Skeletal muscle tissue (tissue), 3 donors: ENCODE measurements at regions not wholly inside any gene's neighbourhood (a gene's known extent, or its start where the extent isn't known, plus 50 kb on each side); places are given as distances from the start of the nearest gene placed in this dataset.

ENCODE experiments used
- H3K27ac ChIP-seq: one replicate; pipeline ENCODE4 v1.7.0; 2013; ENCODE audit warnings: mild to moderate bottlenecking, low read depth, low read length, inconsistent platforms
- H3K27me3 ChIP-seq, 3 donors: one replicate each; pipeline ENCODE4 v1.7.0; 2013; ENCODE audit warnings: low read length in 3 of 3; ENCODE audit not compliant: control insufficient read depth in 3 of 3, insufficient read depth in 3 of 3
- H3K36me3 ChIP-seq, 3 donors: one replicate each; pipeline ENCODE4 v1.7.0; 2013; ENCODE audit warnings: low read length in 3 of 3; ENCODE audit not compliant: control insufficient read depth in 3 of 3, insufficient read depth in 3 of 3
- H3K4me1 ChIP-seq, 3 donors: one replicate each; pipeline ENCODE4 v1.7.0; 2013; ENCODE audit warnings: low read length in 3 of 3, mild to moderate bottlenecking in 3 of 3; ENCODE audit not compliant: control insufficient read depth in 3 of 3, insufficient read depth in 3 of 3
- H3K4me3 ChIP-seq, 3 donors: one replicate each; pipeline ENCODE4 v1.7.0; 2013; ENCODE audit warnings: low read length in 3 of 3
- H3K9ac ChIP-seq, 3 donors: one replicate each; pipeline ENCODE4 v1.7.0; 2013; ENCODE audit warnings: low read length in 3 of 3, mild to moderate bottlenecking in 3 of 3, moderate library complexity in 2 of 3, low read depth in 1 of 3
- H3K9me3 ChIP-seq, 3 donors: one replicate each; pipeline ENCODE4 v1.7.0; 2013; ENCODE audit warnings: low read length in 3 of 3; ENCODE audit not compliant: control insufficient read depth in 3 of 3
- donor health status: Osteomylitis.

- Histone ChIP-seq H3K4me3 (no peak overlapping the region), H3K27me3 (no peaks in the 10 kb centered on the region), H3K9ac (no peak overlapping the region), H3K27ac (no peak overlapping the region), H3K36me3 (no peaks in the 10 kb centered on the region), H3K4me1 (no peaks in the 10 kb centered on the region), H3K9me3 (no peaks in the 10 kb centered on the region)
Observed at GRCh38 chr13:74646091-74646490, 511.9 kb upstream of the KLF12 start.

- H3K9ac ChIP-seq: no peak overlapping the region
- H3K9me3 ChIP-seq: no peaks in the 10 kb centered on the region
- no peaks in the 10 kb centered on the region for H3K4me1 ChIP-seq
- H3K4me3 ChIP-seq: no peak overlapping the region
- H3K27me3 ChIP-seq: no peaks in the 10 kb centered on the region
- H3K36me3 ChIP-seq: no peaks in the 10 kb centered on the region
- H3K27ac ChIP-seq: no peak overlapping the region
Observed at GRCh38 chr13:74645586-74645985, 511.4 kb upstream of the KLF12 start.

- H3K27me3 ChIP-seq: no peaks in the 10 kb centered on the region
- no peaks in the 10 kb centered on the region for H3K36me3 ChIP-seq
- no peak overlapping the region for H3K27ac ChIP-seq
- no peak overlapping the region for H3K4me3 ChIP-seq
- no peaks in the 10 kb centered on the region for H3K9me3 ChIP-seq
- H3K9ac ChIP-seq: no peak overlapping the region
- H3K4me1 ChIP-seq: no peaks in the 10 kb centered on the region
Observed at GRCh38 chr13:74644229-74644628, 510.0 kb upstream of the KLF12 start.

GRCh38 chr13:74641586-74641985, 507.4 kb upstream of the KLF12 start:
- Histone ChIP-seq H3K9ac (no peak overlapping the region), H3K27me3 (no peaks in the 10 kb centered on the region), H3K4me3 (no peak overlapping the region), H3K27ac (no peak overlapping the region), H3K9me3 (no peaks in the 10 kb centered on the region), H3K4me1 (no peaks in the 10 kb centered on the region), H3K36me3 (no peaks in the 10 kb centered on the region)

- no peaks in the 10 kb centered on the region for H3K9me3 ChIP-seq
- H3K4me1 ChIP-seq: no peaks in the 10 kb centered on the region
- H3K27ac ChIP-seq: no peak overlapping the region
- H3K36me3 ChIP-seq: no peaks in the 10 kb centered on the region
- no peaks in the 10 kb centered on the region for H3K27me3 ChIP-seq
- H3K4me3 ChIP-seq: no peak overlapping the region
- no peak overlapping the region for H3K9ac ChIP-seq
Observed at GRCh38 chr13:74633734-74634133, 499.5 kb upstream of the KLF12 start.

- H3K27ac ChIP-seq: no peak overlapping the region
- no peaks in the 10 kb centered on the region for H3K9me3 ChIP-seq
- H3K27me3 ChIP-seq: no peaks in the 10 kb centered on the region
- no peaks in the 10 kb centered on the region for H3K4me1 ChIP-seq
- no peak overlapping the region for H3K9ac ChIP-seq
- no peak overlapping the region for H3K4me3 ChIP-seq
- no peaks in the 10 kb centered on the region for H3K36me3 ChIP-seq
Observed at GRCh38 chr13:74629985-74630384, 495.8 kb upstream of the KLF12 start.

GRCh38 chr13:74625541-74625940, 491.3 kb upstream of the KLF12 start:
- H3K27me3 ChIP-seq: no peaks in the 10 kb centered on the region
- H3K4me1 ChIP-seq: no peaks in the 10 kb centered on the region
- no peak overlapping the region for H3K4me3 ChIP-seq
- H3K9me3 ChIP-seq: no peaks in the 10 kb centered on the region
- H3K36me3 ChIP-seq: no peaks in the 10 kb centered on the region
- H3K9ac ChIP-seq: no peak overlapping the region
- no peak overlapping the region for H3K27ac ChIP-seq

GRCh38 chr13:74623761-74624160, 489.6 kb upstream of the KLF12 start:
- H3K9ac ChIP-seq: no peak overlapping the region
- no peaks in the 10 kb centered on the region for H3K27me3 ChIP-seq
- no peak overlapping the region for H3K4me3 ChIP-seq
- H3K4me1 ChIP-seq: no peaks in the 10 kb centered on the region
- no peaks in the 10 kb centered on the region for H3K9me3 ChIP-seq
- no peaks in the 10 kb centered on the region for H3K36me3 ChIP-seq
- no peak overlapping the region for H3K27ac ChIP-seq

GRCh38 chr13:74622284-74622683, 488.1 kb upstream of the KLF12 start:
- Histone ChIP-seq H3K4me3 (no peak overlapping the region), H3K9me3 (no peaks in the 10 kb centered on the region), H3K27me3 (no peaks in the 10 kb centered on the region), H3K36me3 (no peaks in the 10 kb centered on the region), H3K4me1 (no peaks in the 10 kb centered on the region), H3K27ac (no peak overlapping the region), H3K9ac (no peak overlapping the region)

GRCh38 chr13:74620711-74621110, 486.5 kb upstream of the KLF12 start:
- H3K27me3 ChIP-seq: no peaks in the 10 kb centered on the region
- no peak overlapping the region for H3K4me3 ChIP-seq
- no peak overlapping the region for H3K9ac ChIP-seq
- H3K9me3 ChIP-seq: no peaks in the 10 kb centered on the region
- no peaks in the 10 kb centered on the region for H3K36me3 ChIP-seq
- H3K4me1 ChIP-seq: no peaks in the 10 kb centered on the region
- no peak overlapping the region for H3K27ac ChIP-seq

- Histone ChIP-seq H3K27me3 (no peaks in the 10 kb centered on the region), H3K4me3 (no peak overlapping the region), H3K4me1 (no peaks in the 10 kb centered on the region), H3K9me3 (no peaks in the 10 kb centered on the region), H3K27ac (no peak overlapping the region), H3K9ac (no peak overlapping the region), H3K36me3 (no peaks in the 10 kb centered on the region)
Observed at GRCh38 chr13:74620308-74620707, 486.1 kb upstream of the KLF12 start.
